ENCODE measurements at regions not wholly inside any gene's neighbourhood (a gene's known extent, or its start where the extent isn't known, plus 50 kb on each side); places are given as distances from the start of the nearest gene placed in this dataset.

- ChIA-PET CTCF (no interaction called here), POLR2A (no interaction called here)
- no peaks in the 10 kb centered on the region for H3K4me1 ChIP-seq (ENCODE audit: control insufficient read depth, insufficient read depth, low read length)
- H3K27ac ChIP-seq (ENCODE audit: low read length): no peak overlapping the region
- intact Hi-C loops (cut with micrococcal nuclease; ENCODE audit: unreplicated experiment): no loop called here
- no peak overlapping the region for H3K4me3 ChIP-seq (ENCODE audit: low read depth in 2 of 2, low read length in 2 of 2)
- DNase-seq (ENCODE audit: low read depth, low spot score) (no peak), ATAC-seq (no peak)
- H3K27me3 ChIP-seq (ENCODE audit: control insufficient read depth, insufficient read depth, low read length): no peaks in the 10 kb centered on the region
- BruUV-seq (replicated peaks): no TSS peak
- in situ Hi-C loops (cut with HindIII; ENCODE audit: low pct_unique_long_range_greater_than_20kb, low sequenced_read_pairs): no loop called here
- H3K36me3 ChIP-seq (ENCODE audit: control insufficient read depth, insufficient read depth, low read length): no peaks in the 10 kb centered on the region
- H3K9me3 ChIP-seq (ENCODE audit: control insufficient read depth, insufficient read depth, low read depth, low read length): no peaks in the 10 kb centered on the region
- TF ChIP-seq SIN3A (IDR thresholded peaks at IDR 0.05; ENCODE audit: borderline replicate concordance, insufficient read depth, low read depth, low read length): no peak
- no peak for TF ChIP-seq TCF7L2 (IDR thresholded peaks at IDR 0.05; ENCODE audit: low read depth, low read length)
- TF ChIP-seq POLR2AphosphoS5 (IDR thresholded peaks at IDR 0.05; ENCODE audit: low read depth, low read length): no peak
- TF ChIP-seq, protein P1, sequence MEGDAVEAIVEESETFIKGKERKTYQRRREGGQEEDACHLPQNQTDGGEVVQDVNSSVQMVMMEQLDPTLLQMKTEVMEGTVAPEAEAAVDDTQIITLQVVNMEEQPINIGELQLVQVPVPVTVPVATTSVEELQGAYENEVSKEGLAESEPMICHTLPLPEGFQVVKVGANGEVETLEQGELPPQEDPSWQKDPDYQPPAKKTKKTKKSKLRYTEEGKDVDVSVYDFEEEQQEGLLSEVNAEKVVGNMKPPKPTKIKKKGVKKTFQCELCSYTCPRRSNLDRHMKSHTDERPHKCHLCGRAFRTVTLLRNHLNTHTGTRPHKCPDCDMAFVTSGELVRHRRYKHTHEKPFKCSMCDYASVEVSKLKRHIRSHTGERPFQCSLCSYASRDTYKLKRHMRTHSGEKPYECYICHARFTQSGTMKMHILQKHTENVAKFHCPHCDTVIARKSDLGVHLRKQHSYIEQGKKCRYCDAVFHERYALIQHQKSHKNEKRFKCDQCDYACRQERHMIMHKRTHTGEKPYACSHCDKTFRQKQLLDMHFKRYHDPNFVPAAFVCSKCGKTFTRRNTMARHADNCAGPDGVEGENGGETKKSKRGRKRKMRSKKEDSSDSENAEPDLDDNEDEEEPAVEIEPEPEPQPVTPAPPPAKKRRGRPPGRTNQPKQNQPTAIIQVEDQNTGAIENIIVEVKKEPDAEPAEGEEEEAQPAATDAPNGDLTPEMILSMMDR (IDR thresholded peaks at IDR 0.05): no peak
These were observed 310.1 kb upstream of the SORCS1 start for GRCh38 chr10:107474650-107475049.

DNA sequence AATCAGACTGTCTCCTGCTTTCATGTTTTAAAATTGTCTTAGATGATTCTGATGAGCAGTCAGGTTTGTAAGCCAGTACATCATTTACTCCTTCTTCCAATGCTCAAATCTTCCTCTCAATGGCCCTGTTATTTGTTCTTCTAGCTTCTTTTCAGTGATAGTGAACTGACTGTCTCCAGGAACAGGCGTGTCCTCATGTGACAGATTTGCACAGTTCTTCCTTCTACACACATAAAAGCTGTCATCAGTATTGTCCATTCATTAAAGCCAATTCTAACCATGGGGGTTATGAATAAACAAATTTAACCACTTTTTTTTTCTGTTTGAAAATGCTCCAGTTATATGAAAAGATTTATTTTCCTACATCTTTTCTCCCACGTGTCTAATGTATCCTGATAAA, 308.7 kb upstream of the SORCS1 start:
- no peak for DNase-seq (ENCODE audit: low read depth, low spot score)

More for the DNA sequence above, 308.7 kb upstream of the SORCS1 start:
- no TSS peak for BruUV-seq (replicated peaks)
- in situ Hi-C loops (cut with HindIII; ENCODE audit: low pct_unique_long_range_greater_than_20kb, low sequenced_read_pairs) (no loop called here), intact Hi-C loops (cut with micrococcal nuclease; ENCODE audit: unreplicated experiment) (no loop called here)
- Histone ChIP-seq H3K27me3 (ENCODE audit: control insufficient read depth, insufficient read depth, low read length) (no peaks in the 10 kb centered on the region), H3K4me1 (ENCODE audit: control insufficient read depth, insufficient read depth, low read length) (no peaks in the 10 kb centered on the region), H3K4me3 (ENCODE audit: low read depth in 2 of 2, low read length in 2 of 2) (no peak overlapping the region), H3K36me3 (ENCODE audit: control insufficient read depth, insufficient read depth, low read length) (no peaks in the 10 kb centered on the region), H3K9me3 (ENCODE audit: control insufficient read depth, insufficient read depth, low read depth, low read length) (no peaks in the 10 kb centered on the region), H3K27ac (ENCODE audit: low read length) (no peak overlapping the region)
- ChIA-PET CTCF (no interaction called here), POLR2A (no interaction called here)
- no peak for ATAC-seq
- TF ChIP-seq, protein P1 (IDR thresholded peaks at IDR 0.05): no peak
- no peak for TF ChIP-seq TCF7L2 (IDR thresholded peaks at IDR 0.05; ENCODE audit: low read depth, low read length)
- no peak for TF ChIP-seq SIN3A (IDR thresholded peaks at IDR 0.05; ENCODE audit: borderline replicate concordance, insufficient read depth, low read depth, low read length)
- TF ChIP-seq REST (IDR thresholded peaks at IDR 0.05; ENCODE audit: insufficient read depth in 1 of 2, low read depth in 2 of 2, low read length in 1 of 2): no peak
- no peak for TF ChIP-seq POLR2AphosphoS5 (IDR thresholded peaks at IDR 0.05; ENCODE audit: low read depth, low read length)

All from Panc1 (cell line).